Hepatocyte (in vitro differentiated cells): ENCODE measurements at regions not wholly inside any gene's neighbourhood (a gene's known extent, or its start where the extent isn't known, plus 50 kb on each side); places are given as distances from the start of the nearest gene placed in this dataset.

Experiments used
- DNase-seq: peaks from one replicate; pipeline ENCODE4 v3.0.0-alpha.2; 2016; ENCODE audit warnings: low spot score
- H2AFZ ChIP-seq: fragments of 200-600 bp; sonication (generic); 2 replicates; pipeline ENCODE4 v1.6.0; 2016; ENCODE audit warnings: antibody characterized with exemption, mild to moderate bottlenecking
- H3K27ac ChIP-seq: fragments of 200-600 bp; sonication (generic); 2 replicates; pipeline ENCODE4 v1.5.1; 2016; ENCODE audit warnings: mild to moderate bottlenecking
- H3K27me3 ChIP-seq: fragments of 200-600 bp; sonication (generic); 2 replicates; pipeline ENCODE4 v1.6.1; 2016
- H3K36me3 ChIP-seq: fragments of 200-600 bp; sonication (generic); replicated peaks from 2 replicates; pipeline ENCODE4 v1.5.1; 2016; ENCODE audit warnings: low read depth; ENCODE audit not compliant: insufficient read depth
- H3K4me1 ChIP-seq: fragments of 200-600 bp; sonication (generic); 2 replicates; pipeline ENCODE4 v1.5.1; 2016; ENCODE audit warnings: mild to moderate bottlenecking, moderate library complexity; ENCODE audit not compliant: insufficient read depth
- H3K4me2 ChIP-seq: fragments of 200-600 bp; sonication (generic); 2 replicates; pipeline ENCODE4 v1.6.0; 2016
- H3K4me3 ChIP-seq: fragments of 200-600 bp; sonication (generic); 2 replicates; pipeline ENCODE4 v1.5.1; 2016; ENCODE audit warnings: mild to moderate bottlenecking
- H3K79me2 ChIP-seq: fragments of 200-600 bp; sonication (generic); 2 replicates; pipeline ENCODE4 v1.6.0; 2017; ENCODE audit warnings: mild to moderate bottlenecking
- H3K9me2 ChIP-seq: fragments of 200-600 bp; sonication (generic); replicated peaks from 2 replicates; pipeline ENCODE4 v1.6.0; 2017; ENCODE audit warnings: mild to moderate bottlenecking; ENCODE audit not compliant: insufficient read depth
- H3K9me3 ChIP-seq: fragments of 200-600 bp; sonication (generic); 2 replicates; pipeline ENCODE4 v1.5.1; 2016; ENCODE audit warnings: low read depth, mild to moderate bottlenecking
- H4K20me1 ChIP-seq: fragments of 200-600 bp; sonication (generic); 2 replicates; pipeline ENCODE4 v1.6.0; 2016; ENCODE audit warnings: mild to moderate bottlenecking; ENCODE audit not compliant: insufficient read depth, poor library complexity, severe bottlenecking
- CTCF ChIP-seq: fragments of 200-600 bp; sonication (generic); IDR thresholded peaks from 2 replicates; pipeline ENCODE4 v1.5.1; 2016; ENCODE audit warnings: antibody characterized with exemption, mild to moderate bottlenecking; ENCODE audit not compliant: poor library complexity
- EZH2 ChIP-seq: fragments of 200-600 bp; sonication (generic); IDR thresholded peaks from 2 replicates; pipeline ENCODE4 v1.6.1; 2016; ENCODE audit warnings: antibody characterized with exemption, mild to moderate bottlenecking, borderline replicate concordance
- EZH2phosphoT487 ChIP-seq: fragments of 200-600 bp; sonication (generic); IDR thresholded peaks from one replicate; pipeline ENCODE4 v1.6.1; 2018; ENCODE audit warnings: antibody characterized with exemption, mild to moderate bottlenecking, low read depth, moderate library complexity; ENCODE audit not compliant: unreplicated experiment, severe bottlenecking
- WGBS: methylation state at CpG from one replicate; pipeline ENCODE4 v1.1.6; 2016; ENCODE audit warnings: low lambda C conversion rate; ENCODE audit errors: missing lambda C conversion rate; 5-methylcytosine and 5-hydroxymethylcytosine counted together

GRCh38 chr6:101069191-101069795, 188.2 kb upstream of the ASCC3 start:
- Histone ChIP-seq H3K4me3 (no peak overlapping the region), H3K36me3 (no peaks in the 10 kb centered on the region), H2AFZ (no peak overlapping the region), H3K27me3 (no peaks in the 10 kb centered on the region), H3K27ac (no peak overlapping the region), H3K9me3 (no peaks in the 10 kb centered on the region), H3K4me2 (no peak overlapping the region), H3K9me2 (no peaks in the 10 kb centered on the region), H3K79me2 (no peaks in the 10 kb centered on the region), H4K20me1 (no peaks in the 10 kb centered on the region), H3K4me1 (no peaks in the 10 kb centered on the region)
- no peak for DNase-seq
- TF ChIP-seq CTCF (no peak), EZH2 (no peak), EZH2phosphoT487 (no peak)

- Histone ChIP-seq H3K4me2 (no peak overlapping the region), H3K79me2 (no peaks in the 10 kb centered on the region), H3K27ac (no peak overlapping the region), H4K20me1 (no peaks in the 10 kb centered on the region), H3K4me1 (no peaks in the 10 kb centered on the region), H3K27me3 (no peaks in the 10 kb centered on the region), H3K9me2 (no peaks in the 10 kb centered on the region), H3K36me3 (no peaks in the 10 kb centered on the region), H3K9me3 (no peaks in the 10 kb centered on the region), H3K4me3 (no peak overlapping the region), H2AFZ (no peak overlapping the region)
- TF ChIP-seq EZH2 (no peak), CTCF (no peak), EZH2phosphoT487 (no peak)
- DNase-seq: no peak
- WGBS: 96% methylated on average over 23 of the region's 23 CpGs
These were observed 189.0 kb upstream of the ASCC3 start for GRCh38 chr6:101070044-101070608.

GRCh38 chr6:101077344-101077743, 196.2 kb upstream of the ASCC3 start:
- TF ChIP-seq CTCF: no peak
- TF ChIP-seq EZH2: no peak
- TF ChIP-seq EZH2phosphoT487: no peak
- Histone ChIP-seq H3K79me2 (no peaks in the 10 kb centered on the region), H3K4me2 (no peak overlapping the region), H3K9me2 (no peaks in the 10 kb centered on the region), H3K4me1 (no peaks in the 10 kb centered on the region), H4K20me1 (no peaks in the 10 kb centered on the region), H3K36me3 (no peaks in the 10 kb centered on the region), H3K9me3 (no peaks in the 10 kb centered on the region), H3K27ac (no peak overlapping the region), H3K27me3 (no peaks in the 10 kb centered on the region), H2AFZ (no peak overlapping the region), H3K4me3 (no peak overlapping the region)
- no peak for DNase-seq
